Stimulated activated effector memory CD8-positive, alpha-beta T cell treated with anti-CD3 and anti-CD28 coated beads, Interleukin-12 subunit alpha, Interleukin-12 subunit beta, amount 100 ng/mL, for 72 hours (primary cell): ENCODE measurements at regions not wholly inside any gene's neighbourhood (a gene's known extent, or its start where the extent isn't known, plus 50 kb on each side); places are given as distances from the start of the nearest gene placed in this dataset.

Experiments used
- ATAC-seq: fragments of 150-1000 bp; cut with Tn5 transposase; 2 replicates; pipeline ENCODE4 v1.10.0; 2021
- DNase-seq, 2 donors: peaks; one replicate each; pipeline ENCODE4 v3.0.0; 2021 to 2022; ENCODE audit warnings: low spot score in 2 of 2
- H3K27ac Mint-ChIP-seq: one replicate; pipeline ENCODE4 v1.8.0; 2022; ENCODE audit warnings: mild to moderate bottlenecking, mixed read lengths
- H3K36me3 Mint-ChIP-seq: one replicate; pipeline ENCODE4 v1.8.0; 2022; ENCODE audit warnings: mild to moderate bottlenecking, mixed read lengths
- H3K4me1 Mint-ChIP-seq: one replicate; pipeline ENCODE4 v1.8.0; 2022; ENCODE audit warnings: mixed read lengths
- H3K4me3 Mint-ChIP-seq: one replicate; pipeline ENCODE4 v1.8.0; 2022; ENCODE audit warnings: mild to moderate bottlenecking, mixed read lengths
- H3K9me3 Mint-ChIP-seq: one replicate; pipeline ENCODE4 v1.8.0; 2022; ENCODE audit warnings: mixed read lengths

DNA sequence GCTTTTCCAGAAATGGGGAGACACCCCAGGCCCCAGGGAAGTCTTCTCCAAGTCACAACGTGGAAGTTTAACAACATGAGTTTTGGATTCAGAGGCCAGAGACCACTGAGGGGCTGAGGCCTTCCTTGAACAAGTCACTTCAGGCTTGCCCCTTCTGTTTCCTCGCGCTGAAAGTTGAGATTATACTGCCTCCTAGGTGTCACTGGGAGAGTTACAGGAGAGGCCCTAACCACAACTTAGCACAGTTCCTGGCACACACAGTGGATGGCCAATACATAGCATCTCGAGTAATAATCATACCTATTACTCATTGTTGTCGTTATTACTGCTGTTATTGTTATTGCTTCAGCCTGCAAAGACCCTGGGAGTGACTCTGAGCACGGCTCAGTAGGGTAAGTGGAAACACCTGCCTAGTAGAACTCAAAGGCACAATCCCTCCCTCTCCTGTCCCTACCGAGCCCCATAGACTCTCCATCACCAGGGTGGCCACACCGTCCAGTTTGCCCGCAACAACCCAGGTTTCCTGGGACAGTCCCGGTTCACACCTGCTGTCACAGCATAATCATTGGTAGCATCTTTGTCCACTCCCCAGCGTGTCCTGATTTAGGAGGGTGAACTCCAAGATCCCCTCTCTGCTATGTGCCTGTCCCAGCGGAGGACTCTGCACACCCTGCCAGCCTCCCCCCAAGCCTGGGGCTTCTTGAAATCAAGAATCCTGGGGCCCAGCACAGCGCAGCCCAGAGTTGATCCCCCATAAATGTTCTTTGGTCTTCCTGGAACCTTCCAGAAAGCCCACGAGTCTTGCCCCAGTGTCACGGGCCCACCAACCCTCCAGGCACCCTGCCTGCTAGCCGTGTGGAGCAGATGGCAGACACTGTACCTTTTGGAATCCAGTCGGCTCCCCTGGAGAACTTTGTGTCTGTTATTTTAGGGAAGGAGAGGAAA is 85.0 kb downstream of the SYNE3 start:
- Mint-ChIP-seq H3K36me3 (peaks cover 94% of the 10 kb centered on the region), H3K27ac (peak overlapping the region; percentile 64), H3K4me3 (no peak overlapping the region), H3K9me3 (no peaks in the 10 kb centered on the region), H3K4me1 (peaks cover 6% of the 10 kb centered on the region)
- ATAC-seq = peak; percentile 79
- DNase-seq = no peak

DNA sequence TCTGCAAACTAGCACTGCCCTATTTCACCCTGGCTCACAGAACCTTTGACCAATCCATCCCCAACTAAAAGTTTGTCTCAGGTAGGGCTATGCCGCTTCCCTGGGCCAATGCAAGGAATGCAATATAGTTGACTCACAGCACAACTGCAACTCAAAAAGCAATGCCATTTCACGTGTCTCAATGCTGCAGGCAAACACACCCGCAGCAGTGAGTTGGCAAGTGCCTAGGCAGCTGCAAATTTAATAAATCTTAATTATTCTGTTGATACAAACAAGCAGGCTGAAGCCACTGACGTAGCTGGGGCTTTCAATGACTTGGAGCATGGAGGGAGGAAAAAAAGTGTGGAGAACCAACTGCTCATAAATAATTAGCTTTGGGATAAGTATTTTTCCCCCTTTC is 87.9 kb downstream of the SYNE3 start:
- Mint-ChIP-seq H3K4me3 (no peak overlapping the region), H3K36me3 (peaks cover 92% of the 10 kb centered on the region), H3K4me1 (peaks cover 6% of the 10 kb centered on the region), H3K27ac (peak overlapping the region; percentile 56), H3K9me3 (no peaks in the 10 kb centered on the region)
- ATAC-seq = no peak
- DNase-seq = no peak

DNA sequence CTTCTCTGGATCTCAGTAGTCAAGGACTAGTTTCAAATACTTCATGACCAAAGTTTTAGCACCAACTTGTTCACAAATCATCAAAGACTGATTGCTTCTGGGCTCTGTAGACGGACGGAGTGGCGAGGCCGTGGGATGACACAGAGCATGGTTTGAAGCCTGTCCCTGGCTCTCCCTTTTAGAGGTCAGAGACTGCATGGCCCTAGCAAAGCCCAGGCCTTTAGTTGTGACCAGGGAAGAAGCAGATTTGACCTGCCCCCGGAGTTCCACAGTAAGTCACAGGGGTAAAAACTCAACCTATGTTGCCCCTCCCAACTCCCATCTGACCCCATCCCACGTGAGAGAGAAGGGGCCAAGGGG is 90.4 kb downstream of the SYNE3 start:
- Mint-ChIP-seq H3K4me3 (no peak overlapping the region), H3K4me1 (peaks cover 13% of the 10 kb centered on the region), H3K36me3 (peaks cover 91% of the 10 kb centered on the region), H3K27ac (peak overlapping the region; percentile 74), H3K9me3 (no peaks in the 10 kb centered on the region)
- no peak for ATAC-seq
- DNase-seq = no peak

DNA sequence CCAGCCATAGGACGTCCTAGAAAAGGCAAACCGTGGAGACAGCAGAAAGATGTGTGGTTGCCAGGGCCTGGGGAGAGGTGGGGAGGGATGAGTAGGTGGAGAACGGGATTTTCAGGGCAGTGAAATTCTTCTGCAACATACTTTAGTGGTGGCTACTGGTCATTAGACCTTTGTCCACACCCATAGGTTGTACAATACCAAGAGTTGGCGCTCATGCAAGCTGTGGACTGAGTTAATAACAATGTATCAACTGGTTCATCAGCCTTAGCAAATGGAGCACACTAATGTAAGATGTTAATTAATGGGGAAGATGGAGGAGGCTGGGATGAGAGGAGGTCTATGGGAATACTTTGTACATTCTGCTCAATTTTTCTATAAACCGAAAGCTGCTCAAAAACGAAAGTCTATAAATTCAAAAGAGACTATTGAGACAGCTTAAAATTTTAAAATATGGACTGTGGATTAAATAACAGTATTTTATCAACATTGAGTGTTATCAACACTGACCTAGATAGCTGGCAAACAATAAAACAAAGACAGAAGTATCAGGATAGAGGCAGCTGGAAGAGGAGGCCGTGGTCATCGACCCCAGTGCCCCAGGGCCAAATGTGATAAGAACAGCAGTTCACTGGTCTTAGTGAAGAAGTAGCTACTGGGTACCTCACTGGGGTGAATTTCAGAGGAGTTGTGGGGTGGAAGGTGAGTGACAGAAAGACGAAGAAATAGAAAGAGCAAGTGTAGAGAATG is 90.9 kb downstream of the SYNE3 start:
- H3K4me3 Mint-ChIP-seq = no peak overlapping the region
- DNase-seq (no peak), ATAC-seq (no peak)
- peaks cover 13% of the 10 kb centered on the region for H3K4me1 Mint-ChIP-seq
- no peaks in the 10 kb centered on the region for H3K9me3 Mint-ChIP-seq
- H3K27ac Mint-ChIP-seq = peak overlapping the region; percentile 74
- H3K36me3 Mint-ChIP-seq = peaks cover 91% of the 10 kb centered on the region

DNA sequence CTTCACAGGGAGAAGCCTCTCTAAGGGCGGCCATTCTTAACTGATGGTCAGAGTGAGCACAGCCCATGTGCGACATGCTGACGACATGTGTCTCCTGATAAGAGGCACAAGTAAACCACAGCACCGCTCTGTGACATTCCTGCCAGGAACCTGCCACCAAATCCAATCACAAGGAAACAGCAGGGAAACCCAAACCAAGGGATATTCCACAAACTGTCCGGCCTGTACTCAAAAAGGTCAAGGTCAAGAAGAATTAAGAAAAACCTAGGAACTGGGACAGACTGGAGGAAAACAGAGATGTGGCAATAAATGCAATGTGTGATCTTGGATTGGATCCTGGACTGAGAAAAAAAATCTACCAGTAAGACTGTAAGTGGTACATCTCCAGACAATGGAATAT is 91.9 kb downstream of the SYNE3 start:
- no peak for ATAC-seq
- no peaks in the 10 kb centered on the region for H3K9me3 Mint-ChIP-seq
- H3K27ac Mint-ChIP-seq = peak overlapping the region; percentile 74
- H3K36me3 Mint-ChIP-seq = peaks cover 91% of the 10 kb centered on the region
- peaks cover 13% of the 10 kb centered on the region for H3K4me1 Mint-ChIP-seq
- no peak overlapping the region for H3K4me3 Mint-ChIP-seq
- no peak for DNase-seq

DNA sequence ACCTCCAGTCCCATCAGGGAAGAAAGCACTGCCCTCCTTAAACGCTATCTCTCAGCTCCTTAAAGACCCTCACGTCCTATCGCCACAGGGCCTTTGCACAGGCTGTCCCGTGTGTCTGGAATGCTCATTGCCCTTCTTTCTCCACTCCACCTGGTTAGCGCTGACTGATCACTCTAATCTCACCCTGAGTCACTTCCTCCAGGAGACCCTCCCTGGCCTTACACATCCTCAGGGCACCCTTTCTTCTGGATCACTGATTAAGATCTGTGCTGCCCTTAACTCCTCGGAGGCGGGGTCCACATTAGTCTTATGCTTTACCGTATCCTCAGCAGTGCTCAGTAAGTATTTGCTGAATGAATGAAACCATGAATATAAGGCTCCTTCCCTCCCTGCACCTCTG is 94.7 kb downstream of the SYNE3 start:
- DNase-seq = no peak
- Mint-ChIP-seq H3K4me3 (no peak overlapping the region), H3K36me3 (peaks cover 93% of the 10 kb centered on the region), H3K27ac (peak overlapping the region; percentile 37), H3K4me1 (peaks cover 12% of the 10 kb centered on the region), H3K9me3 (no peaks in the 10 kb centered on the region)
- ATAC-seq = no peak

DNA sequence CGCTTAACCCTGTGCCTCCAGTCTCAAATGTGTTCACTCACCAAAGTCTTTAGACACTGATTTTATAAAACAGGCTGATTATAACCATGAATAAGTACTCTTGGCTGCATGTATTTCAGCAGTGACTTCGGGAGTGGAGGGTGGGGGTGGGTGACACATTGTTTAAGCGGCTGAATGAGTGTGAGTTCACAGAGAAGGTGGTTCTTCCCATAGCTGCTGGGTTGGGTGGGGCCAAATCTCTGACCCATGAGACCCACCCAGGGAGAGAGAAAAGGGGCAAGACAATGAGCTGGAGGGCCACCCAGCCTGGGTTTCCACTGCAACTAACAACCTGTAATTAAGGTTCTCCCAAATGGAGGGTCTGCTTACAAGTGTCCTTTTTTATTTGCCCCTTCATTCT is 96.4 kb downstream of the SYNE3 start:
- ATAC-seq = no peak
- H3K27ac Mint-ChIP-seq = no peak overlapping the region
- no peak for DNase-seq
- H3K9me3 Mint-ChIP-seq = no peaks in the 10 kb centered on the region
- H3K4me1 Mint-ChIP-seq = peaks cover 12% of the 10 kb centered on the region
- H3K36me3 Mint-ChIP-seq = peaks cover 97% of the 10 kb centered on the region
- H3K4me3 Mint-ChIP-seq = no peak overlapping the region

DNA sequence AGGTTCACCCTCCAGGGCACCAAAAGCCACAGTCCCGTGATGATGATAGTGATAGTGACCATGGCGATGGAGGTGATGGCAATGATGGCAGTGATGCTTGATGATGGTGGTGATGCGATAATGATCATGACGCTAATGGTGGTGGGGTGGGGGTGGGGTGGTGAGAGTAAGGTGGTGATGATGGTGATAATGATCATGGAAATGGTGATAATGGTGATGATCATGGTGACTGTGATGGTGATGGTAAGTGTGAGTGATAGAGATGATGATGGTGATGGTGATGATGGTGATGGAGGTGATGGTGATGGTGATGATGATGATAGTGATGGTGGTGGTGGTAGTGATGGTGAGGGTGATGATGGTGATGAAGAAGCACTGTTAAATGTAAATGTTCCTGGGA is 96.9 kb downstream of the SYNE3 start:
- peaks cover 12% of the 10 kb centered on the region for H3K4me1 Mint-ChIP-seq
- H3K27ac Mint-ChIP-seq = no peak overlapping the region
- H3K9me3 Mint-ChIP-seq = no peaks in the 10 kb centered on the region
- H3K36me3 Mint-ChIP-seq = peaks cover 97% of the 10 kb centered on the region
- no peak overlapping the region for H3K4me3 Mint-ChIP-seq
- ATAC-seq = no peak
- no peak for DNase-seq

DNA sequence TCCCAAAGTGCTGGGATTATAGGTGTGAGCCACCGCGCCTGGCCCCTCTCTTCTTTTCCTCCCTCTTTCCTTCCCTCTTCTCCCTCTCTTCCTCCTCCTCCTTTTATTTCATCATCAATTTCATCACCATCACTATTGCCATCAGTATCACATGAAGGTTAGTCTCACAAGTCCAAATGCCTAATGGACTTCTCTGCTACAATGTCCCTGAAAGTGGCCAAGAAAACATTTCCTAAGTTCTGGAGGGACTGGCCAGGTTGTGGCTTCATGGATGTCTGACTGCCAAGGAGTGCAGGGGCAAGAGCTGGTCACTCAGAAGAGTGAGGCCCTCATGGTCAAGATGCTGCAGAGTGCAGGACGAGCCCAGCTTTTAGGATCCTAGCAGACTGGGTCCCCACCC is 97.6 kb downstream of the SYNE3 start:
- Mint-ChIP-seq H3K9me3 (no peaks in the 10 kb centered on the region), H3K36me3 (peaks cover 97% of the 10 kb centered on the region)

DNA sequence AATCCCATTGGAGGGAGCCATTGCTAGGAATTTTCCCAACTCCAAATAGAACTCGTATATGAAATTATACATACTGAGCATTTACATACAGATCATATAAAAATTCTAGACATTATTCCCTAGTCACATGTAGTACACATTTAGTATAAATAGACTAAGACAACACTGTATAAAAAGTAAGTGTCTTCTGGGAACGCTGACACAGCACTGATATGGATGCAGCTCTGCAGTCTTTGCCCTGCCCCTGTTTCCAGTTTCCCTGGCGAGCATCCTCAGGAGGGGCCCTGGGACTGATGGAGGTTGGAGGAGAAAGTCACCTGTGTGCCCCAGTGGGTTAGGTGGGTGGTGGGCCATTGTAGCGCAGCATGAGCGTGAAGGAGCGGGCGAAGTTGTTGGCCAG is 97.8 kb upstream of the CLMN start:
- Mint-ChIP-seq H3K27ac (peak overlapping the region; percentile 76), H3K4me1 (peaks cover 12% of the 10 kb centered on the region), H3K4me3 (no peak overlapping the region), H3K36me3 (peaks cover 99% of the 10 kb centered on the region), H3K9me3 (no peaks in the 10 kb centered on the region)
- ATAC-seq (no peak), DNase-seq (no peak)

More for the DNA sequence above, 97.6 kb downstream of the SYNE3 start:
- peaks cover 12% of the 10 kb centered on the region for H3K4me1 Mint-ChIP-seq
- DNase-seq (no peak), ATAC-seq (no peak)
- H3K4me3 Mint-ChIP-seq = no peak overlapping the region
- no peak overlapping the region for H3K27ac Mint-ChIP-seq

DNA sequence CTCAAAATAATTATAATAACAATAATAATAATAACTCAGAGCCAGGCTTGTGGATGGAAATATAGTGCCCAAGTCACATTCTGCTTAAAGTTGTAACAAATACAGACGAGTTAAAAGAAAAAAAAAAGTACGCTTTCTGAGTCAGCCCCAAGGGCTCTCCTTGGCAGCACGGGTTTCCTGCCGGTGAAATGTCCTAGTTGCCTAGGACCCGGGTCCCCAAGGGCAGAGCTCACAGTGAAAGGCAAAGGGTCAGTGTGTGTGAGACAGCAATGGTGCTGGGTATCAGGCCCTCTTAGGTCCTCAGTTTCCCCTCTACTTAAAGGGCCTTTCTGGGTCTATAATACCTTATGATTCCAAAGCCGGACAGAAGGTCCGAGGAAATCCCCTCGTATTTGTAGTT is 96.3 kb upstream of the CLMN start:
- Mint-ChIP-seq H3K9me3 (no peaks in the 10 kb centered on the region), H3K4me1 (peaks cover 5% of the 10 kb centered on the region), H3K27ac (no peak overlapping the region), H3K4me3 (no peak overlapping the region), H3K36me3 (peaks cover 99% of the 10 kb centered on the region)
- ATAC-seq = no peak
- no peak for DNase-seq

DNA sequence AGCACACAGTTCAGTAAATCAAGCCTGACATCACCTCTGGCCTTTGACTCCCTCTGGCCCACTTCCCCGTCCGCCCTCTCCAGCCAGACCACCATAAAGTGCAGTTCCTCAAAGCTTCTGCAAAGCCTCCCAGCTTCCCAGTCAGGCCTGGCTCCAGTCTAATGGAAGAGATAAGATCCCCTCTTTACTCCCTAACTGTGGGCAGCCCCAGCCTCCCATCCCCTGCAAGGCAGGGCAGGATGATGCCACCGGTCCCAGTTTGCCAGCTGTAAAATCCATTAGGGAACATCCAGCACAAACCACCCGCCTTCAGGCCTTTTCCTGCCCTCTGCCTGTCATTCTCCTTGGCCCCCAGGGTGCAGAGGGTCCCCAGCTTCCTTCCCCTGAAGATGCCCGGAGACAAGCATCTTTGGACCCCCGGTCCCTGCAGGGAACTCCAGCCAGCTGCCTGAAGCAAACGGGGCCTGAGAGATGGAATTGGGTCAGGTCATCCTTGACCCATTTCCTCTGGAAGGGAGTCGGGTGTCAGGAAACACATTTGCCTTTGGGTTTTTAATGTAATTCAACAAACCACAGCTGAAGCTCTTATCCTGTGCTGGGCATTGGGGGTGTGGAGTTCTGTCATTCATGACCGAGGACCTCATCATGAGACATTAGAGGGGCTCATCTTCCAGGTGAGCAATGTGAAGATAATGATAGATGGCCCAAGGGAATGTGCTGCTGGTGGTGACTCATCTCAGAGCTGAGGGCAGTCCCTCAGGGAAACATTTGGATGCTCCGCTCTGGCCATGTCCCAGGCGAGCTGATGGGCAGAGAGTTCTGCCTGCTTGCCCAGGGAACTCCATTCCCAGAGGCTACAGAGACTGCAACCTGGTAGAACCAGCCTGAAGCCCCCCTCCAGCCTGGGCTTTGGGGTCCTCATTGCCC is 93.8 kb upstream of the CLMN start:
- Mint-ChIP-seq H3K4me1 (peaks cover 5% of the 10 kb centered on the region), H3K27ac (peak overlapping the region; percentile 57), H3K9me3 (no peaks in the 10 kb centered on the region), H3K36me3 (peaks cover 90% of the 10 kb centered on the region), H3K4me3 (no peak overlapping the region)
- ATAC-seq (no peak), DNase-seq (no peak)

DNA sequence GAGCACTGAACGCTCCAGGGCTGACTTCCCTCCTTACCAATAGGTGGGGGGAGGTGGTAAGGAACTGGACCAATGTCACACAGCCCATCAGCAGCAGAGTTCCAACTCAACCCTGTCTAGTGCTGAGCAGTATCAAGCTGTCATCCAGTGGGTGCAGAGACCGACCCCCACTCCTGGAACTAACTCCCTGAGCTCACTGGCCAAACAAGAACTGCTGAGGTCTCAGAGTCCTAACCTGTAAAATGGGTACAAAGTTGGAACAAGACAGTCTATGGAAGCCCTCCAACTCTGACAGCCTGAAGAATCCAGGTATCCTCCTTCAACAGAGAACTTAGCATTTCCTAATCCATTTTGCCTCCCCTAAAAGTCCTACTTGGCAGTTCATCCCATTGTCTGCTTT is 91.1 kb upstream of the CLMN start:
- H3K36me3 Mint-ChIP-seq = peaks cover 78% of the 10 kb centered on the region
- ATAC-seq (no peak), DNase-seq (no peak)
- peak overlapping the region; percentile 36 for H3K27ac Mint-ChIP-seq
- H3K4me3 Mint-ChIP-seq = no peak overlapping the region
- no peaks in the 10 kb centered on the region for H3K4me1 Mint-ChIP-seq
- no peaks in the 10 kb centered on the region for H3K9me3 Mint-ChIP-seq

DNA sequence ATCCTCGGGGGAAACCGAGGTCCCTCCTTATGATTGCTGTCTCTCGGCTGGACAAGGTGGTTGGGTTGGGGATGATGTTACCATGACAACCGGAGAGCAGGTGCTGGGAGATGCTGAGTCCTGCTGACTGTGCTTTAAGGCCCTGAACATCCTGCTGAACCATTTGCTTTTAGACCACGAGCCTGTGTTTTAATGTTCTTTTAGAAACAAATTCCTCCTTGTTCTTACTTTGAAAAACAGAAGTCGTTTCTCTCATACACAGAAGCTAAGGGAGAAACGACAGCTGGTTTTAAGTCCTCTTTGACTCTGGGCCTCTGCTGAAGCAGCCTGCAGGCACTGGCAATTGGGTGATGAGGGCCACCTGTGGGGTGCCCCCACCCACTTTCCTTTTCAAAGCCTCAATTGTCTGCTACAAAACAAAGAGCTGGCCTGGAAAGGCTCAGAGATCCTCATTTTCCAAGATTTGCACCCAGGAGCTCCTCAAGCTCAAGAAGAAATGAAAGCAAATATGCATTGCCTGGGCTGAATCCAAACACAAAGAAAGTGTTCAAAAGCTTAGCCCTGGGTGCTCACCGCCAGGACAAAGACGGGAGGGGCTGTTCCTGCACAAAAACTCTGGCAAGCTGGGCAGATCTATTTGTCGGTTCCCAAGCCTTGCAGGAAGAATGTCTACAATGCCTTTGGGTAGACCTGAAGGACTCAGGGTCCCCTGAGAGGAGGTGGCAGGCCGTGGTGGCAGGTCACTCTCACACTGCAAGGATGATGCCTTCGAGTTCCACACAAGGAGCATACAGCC is 90.0 kb upstream of the CLMN start:
- Mint-ChIP-seq H3K4me1 (no peaks in the 10 kb centered on the region), H3K9me3 (no peaks in the 10 kb centered on the region), H3K27ac (peak overlapping the region; percentile 45), H3K36me3 (peaks cover 66% of the 10 kb centered on the region), H3K4me3 (no peak overlapping the region)
- DNase-seq (no peak), ATAC-seq (no peak)
